Adrenal gland (tissue), 5 donors: ENCODE measurements at regions not wholly inside any gene's neighbourhood (a gene's known extent, or its start where the extent isn't known, plus 50 kb on each side); places are given as distances from the start of the nearest gene placed in this dataset.

Source experiments
- POLR2A ChIP-seq, 2 donors: fragments of 450-650 bp; IDR thresholded peaks; one replicate each; pipeline ENCODE4 v1.6.1; 2017; ENCODE audit warnings: antibody characterized with exemption in 2 of 2, mild to moderate bottlenecking in 2 of 2, moderate library complexity in 1 of 2
- TF ChIP-seq, protein P1 (sequence below), 6 experiments: fragments of 450-650 bp in 4 of 6; fragments of 200-600 bp in 2 of 6; sonication (generic) in 1 of 6; IDR thresholded peaks; 1 replicate in 5 of 6; 2 replicates in 1 of 6; pipeline versions ENCODE4 v1.5.1 to v1.8.0; 2016 to 2021; ENCODE audit warnings: antibody characterized with exemption in 6 of 6, mild to moderate bottlenecking in 2 of 6, moderate library complexity in 1 of 6
- donor health status: DM: no; HTN: no; CAD: no.

DNA sequence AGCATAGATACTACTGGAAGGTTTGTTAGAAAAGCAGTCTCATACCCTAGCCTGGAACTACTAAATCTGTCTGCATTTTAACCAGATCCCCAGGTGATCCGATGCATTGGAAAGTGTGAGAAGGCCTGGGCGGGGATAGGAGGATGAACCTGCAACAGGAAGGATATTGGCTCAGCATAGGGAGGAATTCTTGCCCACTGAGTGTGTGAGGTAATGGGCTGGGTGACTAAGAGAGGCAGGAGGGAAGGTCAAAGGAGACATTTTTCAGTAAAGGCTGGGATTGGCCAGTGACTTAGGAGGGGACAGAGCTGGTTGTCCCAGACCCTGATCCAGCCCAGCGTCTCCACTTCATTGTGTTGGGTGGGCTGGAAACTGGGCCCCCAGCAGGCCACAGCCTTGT lies 191.0 kb upstream of the LRFN2 start:
- no peak for TF ChIP-seq POLR2A (IDR thresholded peaks at IDR 0.05)
- TF ChIP-seq, protein P1, sequence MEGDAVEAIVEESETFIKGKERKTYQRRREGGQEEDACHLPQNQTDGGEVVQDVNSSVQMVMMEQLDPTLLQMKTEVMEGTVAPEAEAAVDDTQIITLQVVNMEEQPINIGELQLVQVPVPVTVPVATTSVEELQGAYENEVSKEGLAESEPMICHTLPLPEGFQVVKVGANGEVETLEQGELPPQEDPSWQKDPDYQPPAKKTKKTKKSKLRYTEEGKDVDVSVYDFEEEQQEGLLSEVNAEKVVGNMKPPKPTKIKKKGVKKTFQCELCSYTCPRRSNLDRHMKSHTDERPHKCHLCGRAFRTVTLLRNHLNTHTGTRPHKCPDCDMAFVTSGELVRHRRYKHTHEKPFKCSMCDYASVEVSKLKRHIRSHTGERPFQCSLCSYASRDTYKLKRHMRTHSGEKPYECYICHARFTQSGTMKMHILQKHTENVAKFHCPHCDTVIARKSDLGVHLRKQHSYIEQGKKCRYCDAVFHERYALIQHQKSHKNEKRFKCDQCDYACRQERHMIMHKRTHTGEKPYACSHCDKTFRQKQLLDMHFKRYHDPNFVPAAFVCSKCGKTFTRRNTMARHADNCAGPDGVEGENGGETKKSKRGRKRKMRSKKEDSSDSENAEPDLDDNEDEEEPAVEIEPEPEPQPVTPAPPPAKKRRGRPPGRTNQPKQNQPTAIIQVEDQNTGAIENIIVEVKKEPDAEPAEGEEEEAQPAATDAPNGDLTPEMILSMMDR (IDR thresholded peaks at IDR 0.05), result no peak
